H1 (cell line): ENCODE measurements at regions not wholly inside any gene's neighbourhood (a gene's known extent, or its start where the extent isn't known, plus 50 kb on each side); places are given as distances from the start of the nearest gene placed in this dataset.

Experiments used
- CTCF ChIA-PET: fragments of 300-600 bp; sonication (Branson Sonifier 250); formaldehyde crosslinking; loops from one replicate; lab custom pipeline; 2021; ENCODE audit not compliant: partially characterized antibody; lab: Charles Lee
- POLR2A ChIA-PET: fragments of 300-600 bp; sonication (Branson Sonifier 250); formaldehyde crosslinking; loops from one replicate; lab custom pipeline; 2021; ENCODE audit warnings: inconsistent platforms; ENCODE audit not compliant: partially characterized antibody; lab: Charles Lee
- DNase-seq, 2 experiments: peaks; one replicate each; pipeline versions ENCODE4 v3.0.0 to v3.0.0-alpha.2; 2010 to 2022; ENCODE audit warnings: low spot score in 2 of 2, low read depth in 1 of 2, mixed read lengths in 1 of 2
- FAIRE-seq: peaks from 2 replicates; lab custom pipeline; 2011; peaks lifted over from hg19 to GRCh38; lab: Jason Lieb, UNC
- H2AFZ ChIP-seq: 2 replicates; pipeline ENCODE4 v1.8.1; 2012; ENCODE audit warnings: low read length, inconsistent platforms
- H2AK5ac ChIP-seq: 2 replicates; pipeline ENCODE4 v1.6.1; 2013; ENCODE audit warnings: low read depth, low read length
- H2BK120ac ChIP-seq: replicated peaks from 2 replicates; pipeline ENCODE3; 2013; ENCODE audit warnings: low read depth, low read length, inconsistent platforms
- H2BK12ac ChIP-seq: 2 replicates; pipeline ENCODE4 v1.6.1; 2013; ENCODE audit warnings: low read depth, low read length
- H2BK15ac ChIP-seq: 2 replicates; pipeline ENCODE4 v1.6.1; 2013; ENCODE audit warnings: low read length
- H2BK20ac ChIP-seq: 2 replicates; pipeline ENCODE4 v1.6.1; 2013; ENCODE audit warnings: low read length
- H2BK5ac ChIP-seq: 2 replicates; pipeline ENCODE4 v1.6.1; 2013; ENCODE audit warnings: low read depth, low read length
- H3K14ac ChIP-seq: 2 replicates; pipeline ENCODE4 v1.6.1; 2013; ENCODE audit warnings: inconsistent platforms; ENCODE audit not compliant: insufficient read length
- H3K18ac ChIP-seq: 2 replicates; pipeline ENCODE4 v1.6.1; 2013; ENCODE audit warnings: low read length; ENCODE audit errors: extremely low read depth
- H3K23ac ChIP-seq: 2 replicates; pipeline ENCODE4 v1.6.1; 2013; ENCODE audit warnings: inconsistent platforms; ENCODE audit not compliant: insufficient read length
- H3K23me2 ChIP-seq: 2 replicates; pipeline ENCODE4 v1.6.1; 2013; ENCODE audit warnings: low read depth, low read length
- H3K27ac ChIP-seq: 2 replicates; pipeline ENCODE4 v1.6.1; 2011; ENCODE audit warnings: low read depth, low read length, inconsistent platforms
- H3K27me3 ChIP-seq, 4 experiments: replicated peaks in 1 of 4; 1 replicate in 1 of 4; 2 replicates in 3 of 4; pipeline versions ENCODE4 v1.6.1 to v1.8.1; 2011 to 2013; ENCODE audit warnings: low read length in 3 of 4, mild to moderate bottlenecking in 3 of 4, inconsistent platforms in 2 of 4, mixed read lengths in 2 of 4, moderate library complexity in 1 of 4; ENCODE audit not compliant: control insufficient read depth in 3 of 4, insufficient read depth in 3 of 4; ENCODE audit errors: extremely low read depth in 1 of 4
- H3K36me3 ChIP-seq, 4 experiments: 2 replicates each; pipeline versions ENCODE4 v1.6.1 to v1.8.1; 2011 to 2013; ENCODE audit warnings: mild to moderate bottlenecking in 4 of 4, low read length in 3 of 4, moderate library complexity in 2 of 4, control low read depth in 1 of 4, inconsistent platforms in 1 of 4; ENCODE audit not compliant: insufficient read depth in 4 of 4, control insufficient read depth in 2 of 4
- H3K4ac ChIP-seq: replicated peaks from 2 replicates; pipeline ENCODE3; 2013; ENCODE audit warnings: low read length, low read depth, mixed read lengths, inconsistent platforms; ENCODE audit not compliant: insufficient read length
- H3K4me1 ChIP-seq, 4 experiments: replicated peaks in 1 of 4; 1 replicate in 1 of 4; 2 replicates in 3 of 4; pipeline versions ENCODE4 v1.6.1 to v1.8.1; 2011 to 2013; ENCODE audit warnings: low read length in 3 of 4, inconsistent platforms in 2 of 4, mixed read lengths in 1 of 4; ENCODE audit not compliant: insufficient read depth in 4 of 4, control insufficient read depth in 3 of 4
- H3K4me2 ChIP-seq, 2 experiments: 2 replicates each; pipeline versions ENCODE4 v1.6.1 to v1.8.1; 2011 to 2013; ENCODE audit warnings: low read depth in 2 of 2, low read length in 2 of 2, control low read depth in 1 of 2, inconsistent platforms in 1 of 2, mild to moderate bottlenecking in 1 of 2; ENCODE audit not compliant: insufficient read depth in 1 of 2
- H3K4me3 ChIP-seq, 4 experiments: fragments of 200-600, 300-600 bp in 1 of 4; sonication (generic), shearing (Covaris generic), sonication (Bioruptor Twin) in 1 of 4; 2 replicates each; pipeline versions ENCODE4 v1.5.1 to v1.8.1; 2011 to 2016; ENCODE audit warnings: low read length in 4 of 4, low read depth in 3 of 4, control low read depth in 2 of 4, inconsistent platforms in 2 of 4, mild to moderate bottlenecking in 2 of 4, mixed read lengths in 1 of 4, moderate library complexity in 1 of 4; ENCODE audit not compliant: insufficient read depth in 2 of 4; ENCODE audit errors: extremely low read depth in 1 of 4
- H3K56ac ChIP-seq: replicated peaks from 2 replicates; pipeline ENCODE3; 2013; ENCODE audit warnings: low read depth, mild to moderate bottlenecking, mixed read lengths, low read length, inconsistent platforms; ENCODE audit not compliant: insufficient read length
- H3K79me1 ChIP-seq: 2 replicates; pipeline ENCODE4 v1.6.1; 2013; ENCODE audit warnings: low read depth, low read length, control low read depth
- H3K79me2 ChIP-seq, 2 experiments: 2 replicates each; pipeline versions ENCODE4 v1.6.1 to v1.8.1; 2012 to 2013; ENCODE audit warnings: low read length in 2 of 2, mild to moderate bottlenecking in 2 of 2, inconsistent platforms in 1 of 2; ENCODE audit not compliant: insufficient read depth in 2 of 2, control insufficient read depth in 1 of 2
- H3K9ac ChIP-seq, 4 experiments: replicated peaks in 1 of 4; 1 replicate in 1 of 4; 2 replicates in 3 of 4; pipeline versions ENCODE4 v1.6.1 to v1.8.1; 2011 to 2013; ENCODE audit warnings: low read depth in 3 of 4, low read length in 3 of 4, control low read depth in 2 of 4, mild to moderate bottlenecking in 2 of 4, moderate library complexity in 2 of 4, inconsistent platforms in 1 of 4; ENCODE audit errors: extremely low read depth in 1 of 4
- H3K9me3 ChIP-seq, 2 experiments: 2 replicates each; pipeline versions ENCODE4 v1.6.1 to v1.8.1; 2012 to 2013; ENCODE audit warnings: mild to moderate bottlenecking in 2 of 2, moderate library complexity in 2 of 2, control low read depth in 1 of 2, inconsistent platforms in 1 of 2, low read depth in 1 of 2, low read length in 1 of 2, mixed read lengths in 1 of 2; ENCODE audit not compliant: insufficient read depth in 2 of 2
- H4K20me1 ChIP-seq, 2 experiments: replicated peaks in 1 of 2; 2 replicates each; pipeline versions ENCODE3 to v1.8.1; 2011 to 2013; ENCODE audit warnings: inconsistent platforms in 2 of 2, low read length in 2 of 2, mild to moderate bottlenecking in 1 of 2; ENCODE audit not compliant: insufficient read depth in 2 of 2, control insufficient read depth in 1 of 2
- H4K5ac ChIP-seq: 2 replicates; pipeline ENCODE4 v1.6.1; 2013; ENCODE audit warnings: low read length, low read depth, mixed read lengths, inconsistent platforms; ENCODE audit not compliant: insufficient read length
- H4K8ac ChIP-seq: 2 replicates; pipeline ENCODE4 v1.8.0; 2013; ENCODE audit warnings: mild to moderate bottlenecking, moderate library complexity, low read length, inconsistent platforms; ENCODE audit not compliant: insufficient read depth; ENCODE audit errors: extremely low read depth
- H4K91ac ChIP-seq: replicated peaks from 2 replicates; pipeline ENCODE3; 2013; ENCODE audit warnings: low read length, mixed read lengths, inconsistent platforms; ENCODE audit not compliant: insufficient read length
- CBX8 ChIP-seq: fragments of 300-800, 300-1000 bp; sonication (generic); IDR thresholded peaks from 2 replicates; pipeline ENCODE4 v1.7.1; 2016; ENCODE audit warnings: low read depth, low read length, borderline replicate concordance
- CHD1 ChIP-seq: IDR thresholded peaks from 2 replicates; pipeline ENCODE4 v1.6.1; 2012; ENCODE audit warnings: low read depth, low read length, improper control_type of control experiment
- KDM4A ChIP-seq: IDR thresholded peaks from one replicate; pipeline ENCODE4 v1.7.1; 2012; ENCODE audit warnings: low read depth, mild to moderate bottlenecking, moderate library complexity, low read length, inconsistent platforms; ENCODE audit not compliant: severe bottlenecking
- POLR2A ChIP-seq, 2 experiments: IDR thresholded peaks; 1 replicate in 1 of 2; 2 replicates in 1 of 2; pipeline ENCODE4 v1.6.1; 2011; ENCODE audit warnings: low read depth in 2 of 2, low read length in 2 of 2, mild to moderate bottlenecking in 2 of 2; ENCODE audit errors: control extremely low read depth in 1 of 2
- RAD21 ChIP-seq, 2 experiments: IDR thresholded peaks in 1 of 2; conservative IDR thresholded peaks in 1 of 2; 2 replicates each; pipeline ENCODE4 v1.6.1; 2011; ENCODE audit warnings: low read depth in 2 of 2, low read length in 2 of 2, improper control_type of control experiment in 1 of 2, inconsistent platforms in 1 of 2, mild to moderate bottlenecking in 1 of 2, moderate library complexity in 1 of 2
- TEAD4 ChIP-seq: IDR thresholded peaks from 2 replicates; pipeline ENCODE4 v1.6.1; 2012; ENCODE audit warnings: low read depth, low read length, inconsistent platforms, mixed read lengths
- YY1 ChIP-seq: IDR thresholded peaks from 2 replicates; pipeline ENCODE4 v1.6.1; 2011; ENCODE audit warnings: low read depth, mild to moderate bottlenecking, low read length
- WGBS, 2 experiments: shearing (Covaris generic) in 1 of 2; methylation state at CpG; one replicate each; pipeline versions ENCODE4 v1.1.6 to v1.1.7; 2013 to 2015; ENCODE audit warnings: low lambda C conversion rate in 2 of 2, mixed read lengths in 2 of 2, inconsistent platforms in 1 of 2, low coverage in 1 of 2, missing lambda C conversion rate in 1 of 2; ENCODE audit not compliant: insufficient replicate concordance in 2 of 2, insufficient coverage in 1 of 2, insufficient read length in 1 of 2; ENCODE audit errors: extremely low coverage in 1 of 2, missing lambda C conversion rate in 1 of 2; 5-methylcytosine and 5-hydroxymethylcytosine counted together

DNA sequence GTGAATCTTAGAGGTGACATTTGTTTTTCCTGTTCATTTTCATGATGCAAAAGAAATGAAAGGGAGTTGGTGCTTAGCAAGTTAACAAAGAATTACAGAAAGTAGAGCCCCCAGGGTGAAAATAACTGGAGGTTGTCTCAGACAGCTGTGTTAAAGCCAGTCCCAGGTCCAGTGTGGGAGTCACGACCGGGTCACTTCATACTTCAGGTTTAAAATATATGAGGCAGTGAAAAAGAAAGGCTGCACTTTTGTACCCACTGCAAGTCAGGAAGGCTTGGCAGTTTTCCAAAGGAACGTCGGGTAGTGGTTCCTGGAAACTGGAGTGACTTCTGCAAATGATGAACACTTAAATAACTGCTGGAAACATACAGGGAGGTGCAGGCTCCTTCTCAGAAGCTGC, 91.5 kb upstream of the THBS2 start:
- FAIRE-seq (no peak), DNase-seq (no peak)
- no peaks in the 10 kb centered on the region for H3K79me2 ChIP-seq
- H2BK20ac ChIP-seq = no peak overlapping the region
- no peak overlapping the region for H3K56ac ChIP-seq
- H4K8ac ChIP-seq = no peak overlapping the region
- H3K27me3 ChIP-seq = no peaks in the 10 kb centered on the region
- H2BK12ac ChIP-seq = no peak overlapping the region
- CTCF ChIA-PET = no interaction called here
- no peak overlapping the region for H3K23ac ChIP-seq
- 91% methylated on average over 4 of the region's 4 CpGs; no CpG with 5 or more reads in 1 of the 2 experiments for WGBS, 2 experiments
- no peak overlapping the region for H3K27ac ChIP-seq
- H3K18ac ChIP-seq = no peak overlapping the region
- H3K14ac ChIP-seq = no peak overlapping the region
- H2BK15ac ChIP-seq = no peak overlapping the region
- H2BK120ac ChIP-seq = no peak overlapping the region
- no peak overlapping the region for H2BK5ac ChIP-seq
- no peaks in the 10 kb centered on the region for H3K23me2 ChIP-seq
- H2AFZ ChIP-seq = no peak overlapping the region
- no peak overlapping the region for H2AK5ac ChIP-seq
- H4K5ac ChIP-seq = no peak overlapping the region
- no peak overlapping the region for H3K4me3 ChIP-seq
- no peak overlapping the region for H3K9ac ChIP-seq
- no peaks in the 10 kb centered on the region for H3K79me1 ChIP-seq
- no peaks in the 10 kb centered on the region for H3K36me3 ChIP-seq
- POLR2A ChIA-PET = no interaction called here
- no peak overlapping the region for H3K4me2 ChIP-seq
- no peaks in the 10 kb centered on the region for H3K4me1 ChIP-seq
- no peaks in the 10 kb centered on the region for H4K20me1 ChIP-seq
- H3K9me3 ChIP-seq = no peaks in the 10 kb centered on the region; a peak in 1 of 4 replicates
- H4K91ac ChIP-seq = no peak overlapping the region
- TF ChIP-seq CHD1 (no peak), CBX8 (no peak), RAD21 (IDR thresholded peaks at IDR 0.05 in 1 of 2, conservative IDR thresholded peaks at IDR 0.05 in 1 of 2; ENCODE audit: low read depth in 2 of 2, low read length in 2 of 2) (no peak), POLR2A (IDR thresholded peaks at IDR 0.05; ENCODE audit: control extremely low read depth in 1 of 2, low read depth in 2 of 2, low read length in 2 of 2) (no peak), YY1 (no peak), TEAD4 (no peak), KDM4A (no peak)
- no peak overlapping the region for H3K4ac ChIP-seq
